HG03520 (cell line): ENCODE measurements at regions not wholly inside any gene's neighbourhood (a gene's known extent, or its start where the extent isn't known, plus 50 kb on each side); places are given as distances from the start of the nearest gene placed in this dataset.

Experiments
- ATAC-seq: cut with Tn5 transposase; IDR thresholded peaks from one replicate; pipeline ENCODE4 v1.9.1; 2021; ENCODE audit warnings: mild to moderate bottlenecking, moderate library complexity; ENCODE audit not compliant: unreplicated experiment

- no peak for ATAC-seq
Measured at GRCh38 chr10:65528986-65529385, 1396.8 kb upstream of the LRRTM3 start.

GRCh38 chr10:65531545-65531944 lies 1394.3 kb upstream of the LRRTM3 start:
- ATAC-seq: no peak

- no peak for ATAC-seq
Measured at GRCh38 chr10:65534771-65535170, 1391.1 kb upstream of the LRRTM3 start.

DNA sequence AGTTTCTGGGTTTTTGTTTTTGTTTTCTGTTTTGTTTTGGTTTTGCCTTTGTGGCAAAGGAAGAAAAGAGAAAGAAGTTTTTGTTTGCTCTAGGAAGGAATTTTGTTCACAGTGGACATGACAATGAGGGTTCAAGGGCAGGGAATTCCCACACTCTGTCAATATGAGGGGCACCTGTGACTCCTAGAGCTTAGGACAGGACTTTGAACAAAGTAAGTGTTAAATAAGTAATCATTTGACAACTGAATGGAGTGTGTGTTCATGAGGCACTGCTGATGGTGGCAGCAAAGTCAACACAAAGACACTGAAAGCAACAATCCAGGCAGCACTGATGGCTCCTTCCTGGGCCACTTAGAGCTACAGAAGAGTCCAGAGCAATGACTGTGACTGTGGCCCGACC lies 1381.1 kb upstream of the LRRTM3 start:
- no peak for ATAC-seq

DNA sequence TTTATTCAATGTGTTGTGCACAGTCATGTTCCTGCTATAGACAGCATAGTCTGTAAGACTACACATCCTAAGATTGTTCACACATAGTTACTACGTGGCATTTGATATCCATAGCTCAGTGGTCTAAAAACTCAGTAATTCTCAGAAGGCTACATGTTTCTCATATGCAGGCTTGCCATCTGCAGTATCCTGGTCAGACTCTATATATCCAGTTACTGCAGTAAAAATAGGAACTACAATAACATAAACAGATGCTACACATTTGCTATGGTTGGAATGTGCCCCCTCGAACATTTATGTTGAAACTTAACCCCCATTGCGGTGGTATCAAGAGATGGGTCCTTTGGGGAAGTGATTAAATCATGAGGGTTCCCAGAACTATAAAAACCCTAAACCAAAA lies 1377.8 kb upstream of the LRRTM3 start:
- no peak for ATAC-seq

DNA sequence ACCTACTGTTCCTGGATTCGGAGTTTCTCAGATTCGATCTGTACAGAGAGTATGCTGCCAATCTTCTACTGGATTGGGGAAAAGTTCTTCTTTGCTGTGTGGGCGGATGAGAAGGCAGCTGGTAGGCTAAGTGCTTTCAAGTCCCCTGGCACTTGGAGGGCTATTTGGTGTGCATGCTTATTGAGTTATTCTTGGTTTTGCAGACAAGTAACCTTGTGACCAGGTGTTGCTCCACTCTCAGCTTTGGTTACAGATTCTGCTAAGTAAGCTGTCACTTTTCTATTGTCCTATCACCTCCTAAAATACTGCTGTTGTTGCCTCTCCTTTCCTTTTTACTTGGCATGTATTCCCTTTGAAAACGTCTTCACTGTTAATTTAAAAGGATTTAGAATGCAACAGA lies 1375.1 kb upstream of the LRRTM3 start:
- no peak for ATAC-seq

DNA sequence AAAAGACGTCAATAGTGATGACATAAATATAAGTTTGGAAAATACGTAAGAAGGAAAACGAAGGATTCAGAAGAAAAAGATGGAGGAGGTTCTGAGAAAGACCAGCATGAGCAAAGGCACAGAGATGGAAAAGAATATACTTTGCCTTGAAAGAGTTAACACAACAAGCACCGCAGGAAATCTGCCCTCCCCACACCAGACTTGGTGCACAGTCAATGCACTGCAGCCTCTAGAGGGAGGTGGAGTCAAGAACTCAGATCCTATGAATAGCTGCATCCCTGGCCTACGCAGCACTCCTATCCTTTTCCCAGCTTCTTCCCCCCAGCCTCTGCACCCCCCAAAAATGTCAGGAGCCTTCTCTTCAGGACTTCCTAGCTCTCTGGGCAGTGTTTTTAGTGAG lies 1370.6 kb upstream of the LRRTM3 start:
- no peak for ATAC-seq

GRCh38 chr10:65556006-65556405 lies 1369.8 kb upstream of the LRRTM3 start:
- ATAC-seq: no peak

GRCh38 chr10:65559369-65559768 lies 1366.5 kb upstream of the LRRTM3 start:
- ATAC-seq: no peak

GRCh38 chr10:65565246-65565645 lies 1360.6 kb upstream of the LRRTM3 start:
- ATAC-seq: no peak

GRCh38 chr10:65566906-65567305 lies 1358.9 kb upstream of the LRRTM3 start:
- ATAC-seq: no peak

GRCh38 chr10:65570143-65571010 lies 1355.5 kb upstream of the LRRTM3 start:
- ATAC-seq: no peak

GRCh38 chr10:65571011-65571570 lies 1354.7 kb upstream of the LRRTM3 start:
- no peak for ATAC-seq

- no peak for ATAC-seq
Measured at GRCh38 chr10:65581426-65582026, 1344.3 kb upstream of the LRRTM3 start.

DNA sequence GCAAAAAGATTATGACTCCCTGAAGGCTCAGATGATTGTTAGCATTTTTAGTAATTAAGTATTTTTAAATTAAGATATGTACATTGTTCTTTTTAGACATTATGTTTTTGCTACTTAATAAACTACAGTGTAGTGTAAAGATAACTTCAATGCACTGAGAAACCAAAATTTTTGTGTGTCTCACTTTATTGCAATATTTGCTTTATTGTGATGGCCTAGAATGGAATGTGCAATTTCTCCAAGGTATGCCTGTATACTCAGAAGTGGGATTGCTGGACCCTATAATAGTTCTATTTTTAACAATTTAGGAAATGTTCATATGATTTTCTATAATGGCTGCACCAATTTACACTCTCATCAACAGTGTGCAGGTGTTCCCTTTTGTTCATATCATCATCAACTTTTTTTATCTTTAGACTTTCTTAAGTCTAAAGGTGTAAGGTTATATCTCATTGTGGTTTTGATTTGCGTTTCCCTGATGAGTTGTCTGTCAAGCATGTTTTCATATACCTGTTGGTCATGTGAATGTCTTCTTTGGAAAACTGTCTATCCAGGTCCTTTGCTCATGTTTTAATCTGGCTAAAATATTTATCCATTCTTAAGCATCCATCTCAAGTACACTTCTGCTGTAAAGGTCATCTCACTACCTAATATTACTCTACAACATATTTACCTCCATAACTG lies 1323.5 kb upstream of the LRRTM3 start:
- no peak for ATAC-seq

GRCh38 chr10:65611592-65611991 lies 1314.2 kb upstream of the LRRTM3 start:
- ATAC-seq: no peak

- ATAC-seq: no peak
Measured at GRCh38 chr10:65614956-65615565, 1310.8 kb upstream of the LRRTM3 start.

GRCh38 chr10:65618126-65618525 lies 1307.7 kb upstream of the LRRTM3 start:
- no peak for ATAC-seq

DNA sequence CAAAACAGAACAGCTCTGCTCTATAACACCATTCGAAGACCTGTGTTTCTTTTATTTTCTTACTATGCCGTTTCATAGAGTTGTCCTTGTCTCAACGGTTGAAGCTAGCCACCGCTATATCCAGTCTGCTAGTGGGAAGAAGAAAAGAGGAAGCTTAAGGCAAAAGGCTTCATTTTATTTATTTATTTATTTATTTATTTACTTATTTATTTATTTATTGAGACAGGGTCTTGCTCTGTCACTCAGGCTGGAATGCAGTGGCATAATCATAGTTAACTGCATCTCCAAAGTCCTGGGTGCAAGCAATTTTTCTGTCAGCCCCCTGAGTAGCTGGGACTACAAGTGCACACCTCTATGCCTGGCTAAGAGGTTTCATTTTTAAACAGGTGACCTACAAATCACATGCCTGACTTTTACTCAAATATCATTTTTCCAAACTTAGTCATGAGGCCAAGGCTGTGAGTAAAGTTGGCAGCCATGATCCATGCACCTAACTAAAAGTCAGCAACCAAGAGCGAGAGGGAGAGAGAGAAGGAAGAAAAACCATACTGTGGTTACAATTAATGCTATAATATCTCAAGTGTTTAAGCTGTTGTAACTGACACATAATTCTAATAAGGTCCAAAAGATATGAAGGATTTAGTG lies 1305.3 kb upstream of the LRRTM3 start:
- no peak for ATAC-seq

DNA sequence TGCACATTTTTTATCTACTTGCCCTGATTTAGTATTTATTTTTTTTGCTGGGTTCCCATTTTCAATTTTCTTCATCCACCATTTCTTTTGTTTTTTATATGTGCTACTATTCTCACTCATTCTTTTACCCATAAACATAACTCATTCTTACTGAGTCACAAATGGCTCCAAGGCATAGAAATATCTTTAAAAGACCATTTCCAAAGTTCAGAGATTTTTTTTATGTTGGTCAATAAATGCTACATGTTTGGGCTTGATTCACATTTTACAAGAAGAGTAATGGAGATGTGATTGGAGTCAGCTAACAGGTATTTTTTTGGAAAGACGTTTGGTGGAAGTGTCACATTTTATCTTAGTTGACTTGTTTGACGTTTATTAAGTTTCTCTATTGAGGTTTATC lies 1303.2 kb upstream of the LRRTM3 start:
- no peak for ATAC-seq
